IMR-90 (cell line): ENCODE measurements at regions not wholly inside any gene's neighbourhood (a gene's known extent, or its start where the extent isn't known, plus 50 kb on each side); places are given as distances from the start of the nearest gene placed in this dataset.

Experiments
- ATAC-seq: fragments of 200-7000 bp; cut with Tn5 transposase; 2 replicates; pipeline ENCODE4 v1.9.1; 2020; ENCODE audit warnings: low read depth, mild to moderate bottlenecking, moderate library complexity
- BruUV-seq: library from RNA; stranded (reverse); fragments of 400-500 nt; replicated peaks from 2 replicates; lab custom pipeline; 2021; lab: Mats Ljungman, UMichigan
- CTCF ChIA-PET: fragments of 300-600 bp; formaldehyde crosslinking; extraction: SDS; loops from one replicate; lab custom pipeline; 2021; ENCODE audit warnings: antibody characterized with exemption; lab: Yijun Ruan, JAX
- POLR2A ChIA-PET: fragments of 300-600 bp; sonication (Branson Sonifier 250); formaldehyde crosslinking; loops from one replicate; lab custom pipeline; 2022; ENCODE audit warnings: antibody characterized with exemption; ENCODE audit not compliant: unreplicated experiment; lab: Charles Lee
- DNase-seq: peaks from one replicate; pipeline ENCODE4 v3.0.0; 2013
- H2AFZ ChIP-seq: replicated peaks from 2 replicates; pipeline ENCODE3; 2013; ENCODE audit warnings: low read length, mild to moderate bottlenecking; ENCODE audit not compliant: poor library complexity
- H2AK5ac ChIP-seq: 2 replicates; pipeline ENCODE4 v1.6.1; 2013; ENCODE audit warnings: low read depth, low read length, inconsistent platforms
- H2AK9ac ChIP-seq: replicated peaks from 2 replicates; pipeline ENCODE3; 2013; ENCODE audit warnings: mild to moderate bottlenecking, low read depth, low read length, moderate library complexity; ENCODE audit not compliant: poor library complexity
- H2BK120ac ChIP-seq: 2 replicates; pipeline ENCODE4 v1.6.1; 2013; ENCODE audit warnings: low read depth, low read length, inconsistent platforms
- H2BK15ac ChIP-seq: 3 replicates; pipeline ENCODE4 v1.6.1; 2013; ENCODE audit warnings: low read depth, low read length, inconsistent platforms
- H2BK20ac ChIP-seq: 2 replicates; pipeline ENCODE4 v1.6.1; 2013; ENCODE audit warnings: low read depth, mild to moderate bottlenecking, inconsistent platforms, low read length, moderate library complexity
- H2BK5ac ChIP-seq: 2 replicates; pipeline ENCODE4 v1.6.1; 2013; ENCODE audit warnings: mild to moderate bottlenecking, low read depth, low read length, inconsistent platforms; ENCODE audit not compliant: poor library complexity, severe bottlenecking
- H3K14ac ChIP-seq: replicated peaks from 2 replicates; pipeline ENCODE4 v1.6.1; 2013; ENCODE audit warnings: low read depth, low read length, inconsistent platforms
- H3K18ac ChIP-seq: 2 replicates; pipeline ENCODE4 v1.6.1; 2013; ENCODE audit warnings: low read depth, low read length, control low read depth
- H3K23ac ChIP-seq: 2 replicates; pipeline ENCODE4 v1.6.1; 2013; ENCODE audit warnings: low read depth, low read length, inconsistent platforms
- H3K27ac ChIP-seq: 2 replicates; pipeline ENCODE4 v1.5.1; 2013; ENCODE audit warnings: mild to moderate bottlenecking, control low read depth, low read length; ENCODE audit not compliant: insufficient read depth
- H3K27me3 ChIP-seq: 2 replicates; pipeline ENCODE4 v1.6.1; 2013; ENCODE audit warnings: low read length; ENCODE audit not compliant: control insufficient read depth, insufficient read depth
- H3K36me3 ChIP-seq: 2 replicates; pipeline ENCODE4 v1.6.1; 2013; ENCODE audit warnings: low read length, mixed read lengths; ENCODE audit not compliant: control insufficient read depth, insufficient read depth
- H3K4ac ChIP-seq: 2 replicates; pipeline ENCODE4 v1.6.1; 2013; ENCODE audit warnings: low read depth, low read length, inconsistent platforms
- H3K4me1 ChIP-seq: 2 replicates; pipeline ENCODE4 v1.6.1; 2013; ENCODE audit warnings: low read length, mixed read lengths; ENCODE audit not compliant: control insufficient read depth, insufficient read depth
- H3K4me2 ChIP-seq: 2 replicates; pipeline ENCODE4 v1.6.1; 2013; ENCODE audit warnings: low read depth, mild to moderate bottlenecking, control low read depth, low read length, moderate library complexity
- H3K4me3 ChIP-seq: 2 replicates; pipeline ENCODE4 v1.5.1; 2013; ENCODE audit warnings: low read depth, mild to moderate bottlenecking, control low read depth, low read length, moderate library complexity; ENCODE audit not compliant: insufficient read depth
- H3K56ac ChIP-seq: 2 replicates; pipeline ENCODE4 v1.6.1; 2013; ENCODE audit warnings: low read length, inconsistent platforms; ENCODE audit not compliant: insufficient read depth; ENCODE audit errors: extremely low read depth
- H3K79me1 ChIP-seq, 2 experiments: 2 replicates each; pipeline ENCODE4 v1.6.1; 2013; ENCODE audit warnings: low read length in 2 of 2, inconsistent platforms in 1 of 2, low read depth in 1 of 2
- H3K9ac ChIP-seq: 2 replicates; pipeline ENCODE4 v1.6.1; 2013; ENCODE audit warnings: low read depth, low read length, control low read depth
- H3K9me1 ChIP-seq: 2 replicates; pipeline ENCODE4 v1.6.1; 2013; ENCODE audit warnings: low read length, inconsistent platforms; ENCODE audit not compliant: insufficient read depth
- H3K9me3 ChIP-seq: 2 replicates; pipeline ENCODE4 v1.6.1; 2013; ENCODE audit warnings: low read length; ENCODE audit not compliant: control insufficient read depth, insufficient read depth
- H4K20me1 ChIP-seq: 2 replicates; pipeline ENCODE4 v1.6.1; 2013; ENCODE audit warnings: low read length, inconsistent platforms; ENCODE audit not compliant: insufficient read depth
- H4K5ac ChIP-seq: 2 replicates; pipeline ENCODE4 v1.6.1; 2013; ENCODE audit warnings: mild to moderate bottlenecking, low read depth, low read length, control low read depth
- H4K8ac ChIP-seq, 2 experiments: 2 replicates each; pipeline ENCODE4 v1.6.1; 2013; ENCODE audit warnings: low read depth in 2 of 2, low read length in 2 of 2, control low read depth in 1 of 2, inconsistent platforms in 1 of 2
- H4K91ac ChIP-seq: 2 replicates; pipeline ENCODE4 v1.6.1; 2013; ENCODE audit warnings: low read depth, low read length, inconsistent platforms; ENCODE audit not compliant: insufficient read depth
- BHLHE40 ChIP-seq: fragments of 150-350 bp; IDR thresholded peaks from 2 replicates; pipeline ENCODE4 v1.6.1; 2016; ENCODE audit warnings: mild to moderate bottlenecking, low read depth, low read length
- MAZ ChIP-seq: IDR thresholded peaks from 2 replicates; pipeline ENCODE4 v1.6.1; 2012; ENCODE audit warnings: low read depth, mild to moderate bottlenecking, low read length, improper control_type of control experiment, moderate library complexity, borderline replicate concordance
- RAD21 ChIP-seq: IDR thresholded peaks from 2 replicates; pipeline ENCODE4 v1.6.1; 2012; ENCODE audit warnings: low read length, improper control_type of control experiment
- RCOR1 ChIP-seq: IDR thresholded peaks from 2 replicates; pipeline ENCODE4 v1.6.1; 2012; ENCODE audit warnings: mild to moderate bottlenecking, low read length, improper control_type of control experiment; ENCODE audit not compliant: insufficient replicate concordance
- WGBS, 2 experiments: methylation state at CpG; one replicate each; pipeline versions ENCODE4 v1.1.5 to v1.1.7; 2013; ENCODE audit warnings: missing lambda C conversion rate in 2 of 2; ENCODE audit not compliant: insufficient read length in 1 of 2; ENCODE audit errors: extremely low coverage in 2 of 2; 5-methylcytosine and 5-hydroxymethylcytosine counted together
- dilution Hi-C: fragments of 300-500 bp; cut with HindIII; formaldehyde crosslinking; loops from one replicate; pipeline ENCODE4 v1.14.3; 2018; ENCODE audit warnings: low sequenced_read_pairs; ENCODE audit not compliant: unreplicated experiment
- in situ Hi-C: fragments of 300-500 bp; cut with MboI; formaldehyde crosslinking; loops from 3 replicates; pipeline ENCODE4 v1.14.3; 2019; ENCODE audit warnings: low sequenced_read_pairs, inconsistent platforms, mixed read lengths
- intact Hi-C: fragments of 100-400 bp; cut with micrococcal nuclease; formaldehyde crosslinking; loops from 2 replicates; pipeline ENCODE4 v1.10.0; 2022

GRCh38 chr11:39651857-39652461, 1807.5 kb downstream of the LRRC4C start:
- TF ChIP-seq RCOR1 (no peak), MAZ (no peak), BHLHE40 (no peak), RAD21 (no peak)
- Histone ChIP-seq H2AFZ (no peak overlapping the region), H4K20me1 (no peaks in the 10 kb centered on the region), H2BK20ac (no peak overlapping the region), H3K18ac (no peak overlapping the region), H2BK120ac (no peak overlapping the region), H2AK5ac (no peak overlapping the region), H3K36me3 (no peaks in the 10 kb centered on the region), H3K4ac (no peak overlapping the region), H4K8ac (no peak overlapping the region), H2BK15ac (no peak overlapping the region), H2AK9ac (no peak overlapping the region), H4K91ac (no peak overlapping the region), H3K27me3 (no peaks in the 10 kb centered on the region), H3K4me3 (no peak overlapping the region), H3K9me3 (peaks cover 21% of the 10 kb centered on the region), H4K5ac (no peak overlapping the region), H3K4me1 (no peaks in the 10 kb centered on the region), H3K4me2 (no peak overlapping the region), H3K56ac (no peak overlapping the region), H2BK5ac (no peak overlapping the region), H3K14ac (no peak overlapping the region), H3K27ac (no peak overlapping the region), H3K79me1 (no peaks in the 10 kb centered on the region), H3K9me1 (no peaks in the 10 kb centered on the region), H3K9ac (no peak overlapping the region), H3K23ac (no peak overlapping the region)
- ChIA-PET POLR2A (no interaction called here), CTCF (no interaction called here)
- in situ Hi-C loops (no loop called here), intact Hi-C loops (no loop called here), dilution Hi-C loops (no loop called here)
- ATAC-seq: no peak
- no TSS peak for BruUV-seq
- no peak for DNase-seq
- 65% methylated on average over 4 of the region's 24 CpGs; no CpG with 5 or more reads in 1 of the 2 experiments for WGBS, 2 experiments
